ENCODE measurements at regions not wholly inside any gene's neighbourhood (a gene's known extent, or its start where the extent isn't known, plus 50 kb on each side); places are given as distances from the start of the nearest gene placed in this dataset.

GRCh38 chr2:173831312-173832229 is 133.6 kb downstream of the SP3 start:
- no peak for DNase-seq

GRCh38 chr2:173834141-173834540 is 131.0 kb downstream of the SP3 start:
- no peak for DNase-seq

- no peak for DNase-seq
Observed at GRCh38 chr2:173835726-173836125, 129.4 kb downstream of the SP3 start.

- no peak for DNase-seq
Observed at GRCh38 chr2:173841110-173841509, 124.1 kb downstream of the SP3 start.

GRCh38 chr2:173843526-173843925 is 121.6 kb downstream of the SP3 start:
- no peak for DNase-seq

GRCh38 chr2:173851141-173851641 is 114.0 kb downstream of the SP3 start:
- DNase-seq = peak; percentile 89

GRCh38 chr2:173854141-173854540 is 111.0 kb downstream of the SP3 start:
- DNase-seq = no peak

- DNase-seq = peak; percentile 92
Observed at GRCh38 chr2:173854840-173855239, 110.3 kb downstream of the SP3 start.

GRCh38 chr2:173855661-173856060 is 109.5 kb downstream of the SP3 start:
- no peak for DNase-seq
